ENCODE measurements at regions not wholly inside any gene's neighbourhood (a gene's known extent, or its start where the extent isn't known, plus 50 kb on each side); places are given as distances from the start of the nearest gene placed in this dataset.

DNA sequence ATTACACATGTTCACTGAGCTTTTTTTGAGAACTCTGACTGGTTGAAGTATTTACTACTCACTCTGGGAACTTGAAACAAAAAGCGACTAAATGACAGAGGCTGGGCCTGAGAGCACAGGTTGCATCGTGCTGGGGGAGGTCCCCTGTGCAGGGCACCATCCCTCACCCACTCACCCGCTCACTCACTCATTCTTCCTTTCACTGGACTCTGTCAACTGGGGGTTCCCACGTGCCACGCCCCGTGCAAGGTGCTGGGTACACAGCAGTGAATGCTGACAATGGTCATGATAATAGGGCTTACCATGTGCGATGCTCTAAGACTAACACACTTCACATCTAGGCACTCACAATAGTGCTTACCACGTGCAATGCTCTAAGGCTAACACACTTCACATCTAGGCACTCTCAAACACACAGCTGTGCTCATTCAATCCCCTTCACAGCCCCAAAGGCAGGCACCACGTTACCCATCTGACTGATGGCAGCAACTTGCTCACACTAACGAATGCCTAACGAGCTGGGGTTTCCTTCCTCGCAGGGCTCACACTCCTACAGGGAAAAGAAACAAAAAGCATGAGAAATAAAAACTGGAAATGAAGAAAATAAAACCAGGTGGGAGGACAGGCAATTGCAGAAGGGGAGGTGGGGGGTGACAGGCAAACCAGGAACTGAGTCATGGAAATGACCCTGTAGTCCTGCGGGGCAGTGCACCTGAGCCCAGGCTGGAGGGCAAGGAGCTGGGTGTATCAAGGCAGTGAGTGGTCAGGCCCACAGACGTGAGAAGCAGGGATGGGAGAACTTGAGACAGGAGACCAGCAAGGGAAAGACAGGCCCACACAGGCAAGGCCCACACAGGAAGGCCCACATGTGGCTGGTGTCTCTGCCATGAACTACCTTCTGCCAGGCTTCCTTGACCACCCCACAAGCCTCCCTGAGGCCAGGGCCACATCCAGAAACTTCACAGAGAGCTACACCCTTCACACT, 147.0 kb upstream of the FAM20C start:
- TF ChIP-seq, protein P1, sequence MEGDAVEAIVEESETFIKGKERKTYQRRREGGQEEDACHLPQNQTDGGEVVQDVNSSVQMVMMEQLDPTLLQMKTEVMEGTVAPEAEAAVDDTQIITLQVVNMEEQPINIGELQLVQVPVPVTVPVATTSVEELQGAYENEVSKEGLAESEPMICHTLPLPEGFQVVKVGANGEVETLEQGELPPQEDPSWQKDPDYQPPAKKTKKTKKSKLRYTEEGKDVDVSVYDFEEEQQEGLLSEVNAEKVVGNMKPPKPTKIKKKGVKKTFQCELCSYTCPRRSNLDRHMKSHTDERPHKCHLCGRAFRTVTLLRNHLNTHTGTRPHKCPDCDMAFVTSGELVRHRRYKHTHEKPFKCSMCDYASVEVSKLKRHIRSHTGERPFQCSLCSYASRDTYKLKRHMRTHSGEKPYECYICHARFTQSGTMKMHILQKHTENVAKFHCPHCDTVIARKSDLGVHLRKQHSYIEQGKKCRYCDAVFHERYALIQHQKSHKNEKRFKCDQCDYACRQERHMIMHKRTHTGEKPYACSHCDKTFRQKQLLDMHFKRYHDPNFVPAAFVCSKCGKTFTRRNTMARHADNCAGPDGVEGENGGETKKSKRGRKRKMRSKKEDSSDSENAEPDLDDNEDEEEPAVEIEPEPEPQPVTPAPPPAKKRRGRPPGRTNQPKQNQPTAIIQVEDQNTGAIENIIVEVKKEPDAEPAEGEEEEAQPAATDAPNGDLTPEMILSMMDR (IDR thresholded peaks at IDR 0.05; ENCODE audit: low read depth, low read length): no peak
- no peak for TF ChIP-seq POLR2A (IDR thresholded peaks at IDR 0.05; ENCODE audit: extremely low read depth, insufficient read length)

All from NB4 (cell line).